PC-9 (cell line): ENCODE measurements at regions not wholly inside any gene's neighbourhood (a gene's known extent, or its start where the extent isn't known, plus 50 kb on each side); places are given as distances from the start of the nearest gene placed in this dataset.

Source experiments
- CTCF ChIP-seq: fragments of 200-600 bp; sonication (generic); conservative IDR thresholded peaks from 2 replicates; pipeline ENCODE4 v1.6.1; 2017; ENCODE audit warnings: mixed run types, antibody characterized with exemption, mild to moderate bottlenecking, moderate library complexity
- EZH2 ChIP-seq: fragments of 200-600 bp; sonication (generic); IDR thresholded peaks from 2 replicates; pipeline ENCODE4 v1.8.0; 2017; ENCODE audit warnings: antibody characterized with exemption, low read depth

- no peak for TF ChIP-seq EZH2
- no peak for TF ChIP-seq CTCF
Observed at GRCh38 chr5:164234321-164234720, 728.9 kb downstream of the MAT2B start.
